KMS-11 (cell line): ENCODE measurements at regions not wholly inside any gene's neighbourhood (a gene's known extent, or its start where the extent isn't known, plus 50 kb on each side); places are given as distances from the start of the nearest gene placed in this dataset.

Experiments used
- H2AFZ ChIP-seq: fragments of 200-600 bp; sonication (generic); 2 replicates; pipeline ENCODE4 v1.6.1; 2016; ENCODE audit warnings: antibody characterized with exemption, mixed run types, low read depth
- H3K27ac ChIP-seq: fragments of 200-600 bp; sonication (generic); 2 replicates; pipeline ENCODE4 v1.6.1; 2016; ENCODE audit warnings: mild to moderate bottlenecking, mixed run types
- H3K27me3 ChIP-seq: fragments of 200-600 bp; sonication (generic); 2 replicates; pipeline ENCODE4 v1.6.1; 2017; ENCODE audit warnings: mild to moderate bottlenecking, low read depth, mixed run types, moderate library complexity; ENCODE audit not compliant: insufficient read depth
- H3K36me3 ChIP-seq: fragments of 200-600 bp; sonication (generic); 2 replicates; pipeline ENCODE4 v1.6.1; 2017; ENCODE audit warnings: mild to moderate bottlenecking, mixed run types; ENCODE audit not compliant: insufficient read depth
- H3K4me1 ChIP-seq: fragments of 200-600 bp; sonication (generic); 2 replicates; pipeline ENCODE4 v1.6.1; 2016; ENCODE audit warnings: mild to moderate bottlenecking, low read depth, mixed run types; ENCODE audit not compliant: poor library complexity, severe bottlenecking
- H3K4me2 ChIP-seq: fragments of 200-600 bp; sonication (generic); 2 replicates; pipeline ENCODE4 v1.7.0; 2016; ENCODE audit warnings: mild to moderate bottlenecking, mixed run types
- H3K4me3 ChIP-seq: fragments of 200-600 bp; sonication (generic); IDR thresholded peaks from 2 replicates; pipeline ENCODE4 v1.6.1; 2017; ENCODE audit warnings: low read depth, low read length, mixed read lengths; ENCODE audit not compliant: insufficient read depth
- H3K79me2 ChIP-seq: fragments of 200-600 bp; sonication (generic); 2 replicates; pipeline ENCODE4 v1.6.1; 2016; ENCODE audit warnings: low read depth, mixed run types; ENCODE audit not compliant: insufficient read depth
- H3K9ac ChIP-seq: fragments of 200-600 bp; sonication (generic); 2 replicates; pipeline ENCODE4 v1.6.1; 2016; ENCODE audit warnings: mild to moderate bottlenecking, mixed run types
- H4K20me1 ChIP-seq: fragments of 200-600 bp; sonication (generic); 2 replicates; pipeline ENCODE4 v1.6.1; 2016; ENCODE audit warnings: mild to moderate bottlenecking, mixed run types; ENCODE audit not compliant: insufficient read depth
- CTCF ChIP-seq: fragments of 200-600 bp; sonication (generic); conservative IDR thresholded peaks from 2 replicates; pipeline ENCODE4 v1.6.1; 2017; ENCODE audit warnings: low read depth, mild to moderate bottlenecking, antibody characterized with exemption, low read length, moderate library complexity, mixed read lengths

- Histone ChIP-seq H3K36me3 (no peaks in the 10 kb centered on the region), H3K4me3 (no peak overlapping the region), H2AFZ (no peak overlapping the region), H3K27ac (no peak overlapping the region), H3K4me2 (no peak overlapping the region), H3K27me3 (no peaks in the 10 kb centered on the region), H3K4me1 (no peaks in the 10 kb centered on the region), H4K20me1 (no peaks in the 10 kb centered on the region), H3K79me2 (no peaks in the 10 kb centered on the region), H3K9ac (no peak overlapping the region)
- TF ChIP-seq CTCF = no peak
Measured at GRCh38 chr3:186454881-186455703, 89.1 kb downstream of the CRYGS start.

GRCh38 chr3:186453531-186453930 is 90.6 kb downstream of the CRYGS start:
- Histone ChIP-seq H3K4me3 (no peak overlapping the region), H3K79me2 (no peaks in the 10 kb centered on the region), H3K4me1 (no peaks in the 10 kb centered on the region), H3K27me3 (no peaks in the 10 kb centered on the region), H3K9ac (no peak overlapping the region), H3K4me2 (no peak overlapping the region), H4K20me1 (no peaks in the 10 kb centered on the region), H3K27ac (no peak overlapping the region), H2AFZ (no peak overlapping the region), H3K36me3 (no peaks in the 10 kb centered on the region)
- no peak for TF ChIP-seq CTCF

DNA sequence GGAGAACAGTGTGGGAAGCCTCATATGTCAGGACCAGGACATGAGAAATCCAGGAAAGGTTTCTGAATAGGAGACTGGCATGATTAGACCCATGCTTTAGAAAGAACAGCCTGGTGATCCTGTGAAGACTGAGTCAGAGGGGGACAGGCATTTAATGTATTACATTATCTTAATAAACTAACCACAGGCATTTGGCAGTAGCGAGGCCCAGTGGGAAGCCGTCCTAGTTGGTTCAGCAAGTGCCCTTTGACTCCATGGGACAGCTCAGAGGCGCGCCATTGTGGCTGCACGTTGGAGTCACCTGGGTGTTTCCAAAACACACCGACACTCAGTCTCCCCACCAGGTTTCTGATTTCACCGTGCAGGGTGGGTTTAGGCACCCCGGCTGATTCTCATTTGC is 90.5 kb upstream of the DGKG start:
- Histone ChIP-seq H4K20me1 (no peaks in the 10 kb centered on the region), H3K27ac (no peak overlapping the region), H2AFZ (no peak overlapping the region), H3K9ac (no peak overlapping the region), H3K4me3 (no peak overlapping the region), H3K27me3 (no peaks in the 10 kb centered on the region), H3K79me2 (no peaks in the 10 kb centered on the region), H3K4me2 (no peak overlapping the region), H3K4me1 (no peaks in the 10 kb centered on the region), H3K36me3 (no peaks in the 10 kb centered on the region)
- TF ChIP-seq CTCF = no peak

GRCh38 chr3:186451371-186451770 is 89.3 kb upstream of the DGKG start:
- H3K4me3 ChIP-seq = no peak overlapping the region
- no peak overlapping the region for H3K9ac ChIP-seq
- TF ChIP-seq CTCF = no peak
- no peak overlapping the region for H3K27ac ChIP-seq
- no peaks in the 10 kb centered on the region for H3K4me1 ChIP-seq
- no peaks in the 10 kb centered on the region for H4K20me1 ChIP-seq
- no peak overlapping the region for H3K4me2 ChIP-seq
- H3K79me2 ChIP-seq = no peaks in the 10 kb centered on the region
- H3K27me3 ChIP-seq = no peaks in the 10 kb centered on the region
- H2AFZ ChIP-seq = no peak overlapping the region
- H3K36me3 ChIP-seq = no peaks in the 10 kb centered on the region
